ENCODE measurements at regions not wholly inside any gene's neighbourhood (a gene's known extent, or its start where the extent isn't known, plus 50 kb on each side); places are given as distances from the start of the nearest gene placed in this dataset.
"Not testable (repeated sequence)": the region's sequence is repeated elsewhere in the genome, so short reads cannot be mapped to it uniquely, and the experiment has no call there.

DNA sequence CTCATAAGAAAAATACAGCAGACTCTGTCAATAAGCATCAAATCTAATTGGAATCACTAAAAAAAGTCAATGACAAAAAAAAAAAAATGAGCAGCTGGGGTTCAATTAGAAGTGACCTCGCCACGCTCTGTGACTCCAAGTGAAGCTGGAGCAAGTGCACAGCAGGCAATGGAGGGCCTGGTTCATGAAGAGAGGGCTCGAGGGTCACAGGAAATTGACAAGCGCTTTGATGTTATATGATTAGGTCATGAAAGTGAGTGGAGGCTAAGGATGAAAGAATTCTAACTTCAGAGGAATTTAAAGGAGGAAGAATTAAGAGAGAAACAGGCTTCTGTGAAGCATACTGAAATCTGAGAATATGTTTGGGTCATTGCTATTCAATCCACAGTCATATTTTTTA, 85.4 kb upstream of the TMEM18 start:
- Mint-ChIP-seq H3K36me3 (no peaks in the 10 kb centered on the region), H3K4me1 (ENCODE audit: low read depth) (peaks cover 13% of the 10 kb centered on the region), H3K9me3 (ENCODE audit: low read depth) (no peaks in the 10 kb centered on the region)

DNA sequence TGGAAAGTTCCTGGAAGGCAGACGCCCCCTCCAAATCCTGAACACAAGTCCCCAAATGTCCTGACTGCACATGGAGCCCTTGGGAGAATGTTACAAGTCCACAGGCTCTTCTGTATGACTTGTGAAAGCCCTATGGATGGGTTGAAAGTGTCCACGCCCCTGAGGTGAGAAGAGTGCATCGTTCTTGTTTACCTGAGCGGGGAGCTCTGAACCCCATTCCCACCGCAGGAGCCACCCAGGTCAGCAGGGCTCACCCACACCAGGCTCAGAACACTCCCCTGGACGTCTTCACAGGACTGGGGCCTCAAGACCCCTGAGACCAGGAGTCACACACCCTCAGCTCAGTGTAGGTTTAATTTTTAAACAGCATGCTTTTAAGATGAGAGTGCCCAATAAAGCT, 84.2 kb upstream of the TMEM18 start:
- no peak overlapping the region for H3K4me3 Mint-ChIP-seq
- H3K9me3 Mint-ChIP-seq (ENCODE audit: low read depth): no peaks in the 10 kb centered on the region
- H3K4me1 Mint-ChIP-seq (ENCODE audit: low read depth): peaks cover 8% of the 10 kb centered on the region
- H3K27me3 Mint-ChIP-seq: peaks cover 5% of the 10 kb centered on the region
- H3K27ac Mint-ChIP-seq: no peak overlapping the region
- H3K36me3 Mint-ChIP-seq: no peaks in the 10 kb centered on the region

More for the DNA sequence above, 85.4 kb upstream of the TMEM18 start:
- no peaks in the 10 kb centered on the region for H3K27me3 Mint-ChIP-seq
- H3K4me3 Mint-ChIP-seq: no peak overlapping the region
- H3K27ac Mint-ChIP-seq: no peak overlapping the region

DNA sequence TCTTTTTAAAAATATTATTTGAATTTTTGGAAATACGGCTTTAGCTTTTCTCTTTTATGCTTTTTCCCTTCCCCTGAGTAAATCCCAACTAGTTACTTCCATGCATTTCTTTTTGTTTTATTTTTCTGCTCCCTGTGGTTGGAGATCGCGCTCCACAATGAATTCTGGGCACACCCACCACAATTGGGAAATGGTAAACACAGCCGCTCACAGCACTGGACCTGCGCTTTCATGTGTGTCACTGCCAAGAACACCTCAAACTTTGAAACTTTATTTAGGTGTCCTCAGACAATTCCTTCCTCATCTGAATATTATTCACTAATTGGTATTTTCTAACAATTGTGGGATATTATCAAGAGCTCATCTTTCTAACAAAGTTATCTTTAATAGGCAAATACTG, 82.8 kb upstream of the TMEM18 start:
- Mint-ChIP-seq H3K36me3 (no peaks in the 10 kb centered on the region), H3K4me3 (no peak overlapping the region), H3K4me1 (ENCODE audit: low read depth) (peaks cover 8% of the 10 kb centered on the region), H3K9me3 (ENCODE audit: low read depth) (no peaks in the 10 kb centered on the region), H3K27ac (no peak overlapping the region), H3K27me3 (peaks cover 6% of the 10 kb centered on the region)

DNA sequence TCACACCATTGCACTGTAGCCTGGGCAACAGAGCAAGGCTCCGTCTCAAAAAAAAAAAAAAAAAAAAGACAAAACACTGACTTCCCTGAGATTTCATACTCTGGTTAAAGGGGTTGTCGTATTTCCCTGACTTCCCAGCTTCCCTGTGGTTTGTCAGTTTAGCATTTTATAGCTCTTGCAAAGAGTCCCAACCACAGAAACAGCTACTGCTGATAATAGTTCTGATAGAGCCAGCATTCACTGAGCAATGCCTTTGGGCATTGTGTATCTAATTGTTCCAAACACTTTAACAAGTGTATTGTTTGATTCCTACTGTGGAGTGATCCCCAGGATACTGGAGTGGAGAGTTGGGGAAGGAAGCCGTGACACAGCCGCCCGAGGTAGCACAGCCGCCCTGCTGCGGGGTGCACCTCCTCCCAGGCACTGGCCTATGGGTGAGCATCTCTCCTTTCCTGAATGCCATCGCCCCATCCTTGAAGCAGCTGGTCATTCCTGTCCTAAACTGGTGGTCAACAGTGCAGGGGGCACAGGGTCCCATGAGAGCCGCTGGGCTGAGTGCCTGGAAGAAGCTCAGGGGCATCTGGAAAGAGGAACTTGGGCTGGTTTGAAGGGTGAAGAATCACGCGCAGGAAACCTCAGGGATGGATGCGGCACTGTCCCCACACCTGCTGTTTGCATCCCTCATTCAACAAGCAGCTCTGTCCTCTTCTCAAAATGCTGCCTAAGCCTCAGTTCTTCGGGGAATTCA, 81.0 kb upstream of the TMEM18 start:
- Mint-ChIP-seq H3K36me3 (no peaks in the 10 kb centered on the region), H3K27ac (no peak overlapping the region), H3K4me1 (ENCODE audit: low read depth) (peaks cover 7% of the 10 kb centered on the region), H3K4me3 (no peak overlapping the region), H3K27me3 (peaks cover 6% of the 10 kb centered on the region), H3K9me3 (ENCODE audit: low read depth) (no peaks in the 10 kb centered on the region)

DNA sequence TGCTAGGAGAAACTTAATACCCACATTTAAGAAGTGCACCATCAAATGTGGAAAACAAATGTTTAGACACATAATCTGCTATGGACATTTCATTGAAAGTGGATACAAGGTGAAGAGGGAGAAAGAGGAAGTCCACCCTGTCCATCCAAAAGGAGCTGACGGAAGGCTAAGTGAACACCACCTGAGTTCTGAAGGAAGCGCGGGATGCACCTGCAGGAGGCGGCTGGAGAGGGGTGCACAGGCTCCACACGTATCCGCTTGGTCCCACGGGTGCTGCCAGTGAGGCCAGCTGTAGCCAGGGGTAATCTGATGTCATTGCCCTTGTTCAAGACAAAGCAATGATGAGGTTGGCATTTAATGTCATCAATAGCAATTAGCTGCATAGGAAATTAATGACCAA, 75.9 kb upstream of the TMEM18 start:
- Mint-ChIP-seq H3K9me3 (ENCODE audit: low read depth) (no peaks in the 10 kb centered on the region), H3K27ac (no peak overlapping the region), H3K4me3 (no peak overlapping the region), H3K36me3 (no peaks in the 10 kb centered on the region), H3K27me3 (peaks cover 14% of the 10 kb centered on the region), H3K4me1 (ENCODE audit: low read depth) (no peaks in the 10 kb centered on the region)

- Mint-ChIP-seq H3K9me3 (ENCODE audit: low read depth) (no peaks in the 10 kb centered on the region), H3K4me1 (ENCODE audit: low read depth) (no peaks in the 10 kb centered on the region), H3K4me3 (no peak overlapping the region), H3K27me3 (peaks cover 12% of the 10 kb centered on the region), H3K36me3 (no peaks in the 10 kb centered on the region), H3K27ac (no peak overlapping the region)
Measured at GRCh38 chr2:751474-751873, 74.3 kb upstream of the TMEM18 start.

GRCh38 chr2:750628-751027, 73.4 kb upstream of the TMEM18 start:
- H3K4me3 Mint-ChIP-seq: no peak overlapping the region
- no peaks in the 10 kb centered on the region for H3K36me3 Mint-ChIP-seq
- H3K27me3 Mint-ChIP-seq: peaks cover 11% of the 10 kb centered on the region
- no peak overlapping the region for H3K27ac Mint-ChIP-seq
- no peaks in the 10 kb centered on the region for H3K9me3 Mint-ChIP-seq (ENCODE audit: low read depth)
- H3K4me1 Mint-ChIP-seq (ENCODE audit: low read depth): no peaks in the 10 kb centered on the region

GRCh38 chr2:747762-748351, 70.7 kb upstream of the TMEM18 start:
- H3K27ac Mint-ChIP-seq: no peak overlapping the region
- H3K4me1 Mint-ChIP-seq (ENCODE audit: low read depth): no peaks in the 10 kb centered on the region
- no peaks in the 10 kb centered on the region for H3K9me3 Mint-ChIP-seq (ENCODE audit: low read depth)
- peaks cover 10% of the 10 kb centered on the region for H3K27me3 Mint-ChIP-seq
- no peak overlapping the region for H3K4me3 Mint-ChIP-seq
- H3K36me3 Mint-ChIP-seq: no peaks in the 10 kb centered on the region

DNA sequence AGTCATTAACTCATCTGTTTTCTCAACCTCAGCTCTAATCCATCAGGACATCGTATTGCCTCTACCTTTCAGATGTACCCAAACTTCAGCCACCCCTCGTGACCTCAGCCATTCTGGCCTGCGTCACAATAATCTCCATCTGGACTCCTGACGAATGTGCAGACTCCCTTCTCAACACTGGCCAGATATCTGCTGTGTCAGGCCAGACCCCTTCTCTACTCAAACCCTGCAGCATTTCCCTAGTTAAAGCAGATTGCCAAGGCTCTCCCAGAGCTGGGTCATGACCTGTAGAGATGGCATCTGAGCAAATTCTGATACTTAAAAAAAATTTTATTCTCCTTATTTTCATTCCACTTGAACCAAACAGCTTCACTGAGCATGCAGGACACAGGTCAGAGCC, 69.5 kb upstream of the TMEM18 start:
- no peak overlapping the region for H3K4me3 Mint-ChIP-seq
- no peaks in the 10 kb centered on the region for H3K36me3 Mint-ChIP-seq
- peaks cover 2% of the 10 kb centered on the region for H3K4me1 Mint-ChIP-seq (ENCODE audit: low read depth)
- no peaks in the 10 kb centered on the region for H3K9me3 Mint-ChIP-seq (ENCODE audit: low read depth)
- no peak overlapping the region for H3K27ac Mint-ChIP-seq
- H3K27me3 Mint-ChIP-seq: peaks cover 9% of the 10 kb centered on the region

DNA sequence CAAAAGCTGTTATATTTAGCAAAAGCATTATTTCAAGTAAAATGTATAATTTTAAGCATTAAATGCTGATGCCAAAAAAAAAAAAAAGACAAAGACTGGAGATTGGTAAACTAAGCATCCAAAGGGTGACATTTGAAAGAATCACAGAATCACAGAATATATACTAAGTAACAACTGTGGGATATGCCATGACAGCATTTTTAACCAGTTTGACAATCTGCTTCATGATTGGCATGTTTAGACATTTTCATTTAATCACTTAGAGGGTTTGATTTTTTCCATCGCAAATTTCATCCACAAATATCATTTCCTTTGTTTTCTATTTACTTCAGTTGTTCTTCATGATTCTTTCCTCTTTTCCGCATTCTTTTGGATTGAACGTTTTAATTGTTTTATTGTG, 66.9 kb upstream of the TMEM18 start:
- Mint-ChIP-seq H3K4me1 (ENCODE audit: low read depth) (peaks cover 8% of the 10 kb centered on the region), H3K9me3 (ENCODE audit: low read depth) (no peaks in the 10 kb centered on the region), H3K27me3 (peaks cover 10% of the 10 kb centered on the region), H3K36me3 (no peaks in the 10 kb centered on the region), H3K27ac (no peak overlapping the region), H3K4me3 (no peak overlapping the region)

DNA sequence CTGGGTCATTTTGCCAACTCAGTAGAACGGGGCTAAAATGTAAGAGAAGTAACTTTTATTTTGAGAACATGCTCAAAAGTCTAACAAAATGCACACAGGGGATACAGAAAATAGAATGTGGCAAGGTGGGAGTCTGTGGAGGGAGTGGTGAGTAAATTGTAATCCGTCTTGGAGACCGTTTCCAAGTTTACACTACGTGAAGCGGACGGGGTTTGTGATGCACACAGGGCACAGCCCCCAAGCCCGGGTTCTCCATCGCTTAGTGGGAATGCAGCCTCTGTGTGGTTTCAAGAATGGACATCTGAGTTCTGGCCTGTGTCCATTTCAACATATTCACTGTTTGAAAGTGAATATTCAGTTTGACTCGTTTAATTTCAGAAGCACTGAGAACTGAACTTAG, 65.0 kb upstream of the TMEM18 start:
- Mint-ChIP-seq H3K9me3 (ENCODE audit: low read depth) (no peaks in the 10 kb centered on the region), H3K36me3 (no peaks in the 10 kb centered on the region), H3K4me1 (ENCODE audit: low read depth) (peaks cover 8% of the 10 kb centered on the region), H3K27ac (no peak overlapping the region), H3K27me3 (peaks cover 13% of the 10 kb centered on the region), H3K4me3 (no peak overlapping the region)

- Mint-ChIP-seq H3K4me1 (ENCODE audit: low read depth) (peaks cover 8% of the 10 kb centered on the region), H3K4me3 (peak overlapping the region; percentile 82), H3K27ac (no peak overlapping the region), H3K27me3 (peaks cover 11% of the 10 kb centered on the region), H3K36me3 (no peaks in the 10 kb centered on the region), H3K9me3 (ENCODE audit: low read depth) (no peaks in the 10 kb centered on the region)
Measured at GRCh38 chr2:741195-741496, 63.9 kb upstream of the TMEM18 start.

- H3K4me1 Mint-ChIP-seq (ENCODE audit: low read depth); H3K27ac Mint-ChIP-seq; H3K36me3 Mint-ChIP-seq; H3K9me3 Mint-ChIP-seq (ENCODE audit: low read depth): not testable (repeated sequence)
- Mint-ChIP-seq H3K4me3 (peak overlapping the region; percentile 82), H3K27me3 (peaks cover 14% of the 10 kb centered on the region)
Measured at GRCh38 chr2:740322-741194, 63.4 kb upstream of the TMEM18 start.

DNA sequence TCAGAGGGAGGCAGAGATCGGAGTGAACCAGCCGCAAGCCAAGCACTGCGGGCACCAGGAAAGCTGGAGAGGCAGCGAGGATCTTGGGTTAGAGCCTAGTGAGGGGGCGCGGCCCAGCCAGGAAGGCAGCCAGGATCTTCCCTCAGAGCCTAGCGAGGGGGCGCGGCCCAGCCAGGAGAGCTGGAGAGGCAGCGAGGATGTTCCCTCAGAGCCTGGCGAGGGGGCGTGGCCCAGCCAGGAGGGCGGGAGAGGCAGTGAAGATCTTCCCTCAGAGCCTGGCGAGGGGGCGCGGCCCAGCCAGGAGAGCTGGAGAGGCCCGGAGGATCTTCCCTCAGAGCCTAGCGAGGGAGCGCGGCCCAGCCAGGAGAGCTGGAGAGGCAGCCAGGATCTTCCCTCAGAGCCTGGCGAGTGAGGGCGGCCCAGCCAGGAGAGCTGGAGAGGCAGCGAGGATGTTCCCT, 62.7 kb upstream of the TMEM18 start:
- Mint-ChIP-seq H3K27me3 (peaks cover 16% of the 10 kb centered on the region), H3K4me3 (peak overlapping the region; percentile 82)
- H3K4me1 Mint-ChIP-seq (ENCODE audit: low read depth); H3K36me3 Mint-ChIP-seq; H3K27ac Mint-ChIP-seq; H3K9me3 Mint-ChIP-seq (ENCODE audit: low read depth): not testable (repeated sequence)

DNA sequence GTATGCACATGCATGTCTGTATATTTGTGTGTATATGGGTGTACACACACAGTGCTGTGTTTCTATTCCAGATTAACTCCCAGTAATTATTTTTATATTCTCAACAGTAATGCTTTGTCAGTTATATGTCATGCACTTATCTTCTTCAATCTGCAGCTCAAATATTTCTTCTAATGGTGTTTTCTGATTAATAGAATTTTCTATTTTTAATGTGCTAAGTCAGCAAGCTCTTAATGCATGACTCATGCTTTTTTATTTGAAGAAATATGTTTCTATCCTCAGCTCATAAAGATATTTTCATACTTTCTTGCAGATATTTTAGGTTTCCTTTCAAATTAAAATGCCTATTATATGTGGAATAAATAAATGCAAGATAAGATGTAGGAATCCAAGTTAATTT, 59.7 kb upstream of the TMEM18 start:
- H3K27me3 Mint-ChIP-seq: peaks cover 19% of the 10 kb centered on the region
- H3K36me3 Mint-ChIP-seq: no peaks in the 10 kb centered on the region
- no peak overlapping the region for H3K4me3 Mint-ChIP-seq
- no peak overlapping the region for H3K27ac Mint-ChIP-seq
- H3K9me3 Mint-ChIP-seq (ENCODE audit: low read depth): no peaks in the 10 kb centered on the region
- peaks cover 8% of the 10 kb centered on the region for H3K4me1 Mint-ChIP-seq (ENCODE audit: low read depth)
